GM18951 (cell line): ENCODE measurements at regions not wholly inside any gene's neighbourhood (a gene's known extent, or its start where the extent isn't known, plus 50 kb on each side); places are given as distances from the start of the nearest gene placed in this dataset.
"Not testable (repeated sequence)": the region's sequence is repeated elsewhere in the genome, so short reads cannot be mapped to it uniquely, and the experiment has no call there.

ENCODE experiments used
- POLR2A ChIP-seq: IDR thresholded peaks from 4 replicates; pipeline ENCODE4 v1.6.1; 2011; ENCODE audit warnings: mild to moderate bottlenecking; ENCODE audit not compliant: insufficient read length, insufficient read depth; ENCODE audit errors: extremely low read depth
- in situ Hi-C: fragments of 300-500 bp; cut with MboI; formaldehyde crosslinking; loops from one replicate; pipeline ENCODE4 v1.12.0; 2022; ENCODE audit warnings: low sequenced_read_pairs, mixed read lengths, inconsistent platforms; ENCODE audit not compliant: unreplicated experiment

DNA sequence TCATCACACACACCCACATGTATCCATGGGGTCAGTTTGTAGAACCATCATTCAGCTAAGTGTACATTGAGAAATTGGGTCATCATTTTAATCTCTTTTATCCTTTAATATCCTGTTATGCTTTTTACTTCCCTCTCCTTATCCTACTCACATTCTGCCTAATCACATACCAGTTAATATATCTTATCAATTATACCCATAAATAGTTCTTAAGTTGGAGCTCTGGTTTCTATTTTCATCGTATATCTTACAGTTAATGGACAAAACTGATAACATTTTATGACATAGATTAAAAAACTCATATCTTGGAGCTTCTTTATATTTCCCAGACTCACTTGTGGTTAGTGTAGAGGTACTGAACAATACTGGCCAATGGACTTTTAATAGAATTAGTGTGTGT lies 729.5 kb upstream of the LCORL start:
- no peak for TF ChIP-seq POLR2A
- in situ Hi-C loops, result no loop called here

DNA sequence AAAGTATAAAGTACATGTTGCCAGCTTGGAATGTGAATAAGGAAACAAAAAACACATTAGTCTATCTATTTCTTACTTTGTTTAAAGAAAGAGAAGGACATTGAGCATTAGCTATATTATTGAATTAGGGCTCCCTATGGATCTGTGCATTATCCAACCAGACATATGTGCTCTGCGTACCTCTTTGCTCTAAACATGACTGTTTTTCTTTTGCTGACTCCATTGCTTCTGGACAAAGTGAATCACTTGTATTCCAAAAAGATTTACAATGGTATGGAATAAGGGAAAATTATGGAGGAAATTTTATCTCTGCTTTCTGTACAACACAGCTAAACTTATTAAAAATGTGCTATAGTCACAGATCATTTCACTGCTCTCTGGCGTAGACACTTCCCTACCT lies 727.8 kb upstream of the LCORL start:
- TF ChIP-seq POLR2A, result no peak
- in situ Hi-C loops, result no loop called here

DNA sequence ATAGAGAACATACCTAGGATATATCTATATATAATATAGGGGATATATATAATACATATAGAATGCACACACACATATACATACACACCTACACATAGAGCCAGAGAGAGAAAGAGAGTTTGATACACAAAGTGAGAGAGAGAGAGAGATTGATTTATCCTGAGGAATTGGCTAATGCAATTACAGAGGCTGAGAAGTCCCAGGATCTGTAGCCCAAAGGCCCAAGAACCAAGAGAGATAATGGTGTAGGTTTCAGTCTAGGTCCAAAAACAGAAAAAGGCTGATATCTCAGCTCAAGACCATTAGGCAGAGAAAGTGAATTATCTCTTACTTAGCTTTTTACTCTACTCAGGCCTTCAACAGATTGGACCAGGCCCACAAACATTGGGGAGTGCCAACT lies 715.0 kb upstream of the LCORL start:
- in situ Hi-C loops, result no loop called here
- TF ChIP-seq POLR2A, result no peak

DNA sequence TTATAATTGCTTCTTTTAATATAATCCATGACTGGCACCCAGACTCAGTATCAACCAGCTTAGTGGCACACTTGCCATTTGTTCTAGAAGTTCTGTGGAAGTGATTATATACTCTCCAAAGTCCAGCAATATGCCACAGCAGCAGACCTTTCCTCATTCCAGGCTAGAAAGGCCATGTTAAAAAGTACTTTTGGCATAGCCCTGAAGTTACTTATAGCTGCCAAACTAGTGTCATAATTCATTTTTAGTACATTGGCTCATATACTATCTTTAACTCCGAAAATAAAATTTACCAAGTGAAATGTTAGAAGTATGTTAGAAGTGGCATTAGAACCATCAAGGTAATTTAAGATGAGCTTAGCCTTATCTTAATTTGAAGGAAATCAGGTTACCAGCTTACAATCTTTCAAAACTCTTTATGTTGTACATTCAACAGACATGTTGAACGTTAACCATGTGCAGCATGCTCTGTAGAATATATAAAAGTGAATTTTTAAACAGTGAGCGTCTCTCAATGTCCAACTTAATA lies 714.2 kb upstream of the LCORL start:
- in situ Hi-C loops, result no loop called here
- no peak for TF ChIP-seq POLR2A

DNA sequence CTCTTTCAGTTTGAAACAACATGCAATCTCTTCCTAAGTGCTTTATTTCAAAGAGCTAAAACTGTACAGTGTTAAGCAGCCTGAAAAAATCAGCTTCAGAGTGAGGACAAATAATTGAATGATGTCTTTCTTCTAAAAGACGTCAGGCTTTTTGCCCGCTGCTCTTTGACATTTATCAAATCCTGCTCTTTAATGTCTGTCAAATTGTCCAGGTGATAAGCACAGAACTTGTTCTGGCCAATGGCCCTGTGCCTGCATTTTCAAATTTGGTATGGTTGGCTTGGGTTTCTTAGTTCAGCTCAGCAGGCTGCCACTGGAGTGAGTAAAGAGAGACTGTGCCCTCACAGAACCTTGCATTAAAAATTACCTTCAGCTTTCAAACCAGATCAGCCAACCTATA lies 712.9 kb upstream of the LCORL start:
- TF ChIP-seq POLR2A, result no peak
- in situ Hi-C loops, result no loop called here

DNA sequence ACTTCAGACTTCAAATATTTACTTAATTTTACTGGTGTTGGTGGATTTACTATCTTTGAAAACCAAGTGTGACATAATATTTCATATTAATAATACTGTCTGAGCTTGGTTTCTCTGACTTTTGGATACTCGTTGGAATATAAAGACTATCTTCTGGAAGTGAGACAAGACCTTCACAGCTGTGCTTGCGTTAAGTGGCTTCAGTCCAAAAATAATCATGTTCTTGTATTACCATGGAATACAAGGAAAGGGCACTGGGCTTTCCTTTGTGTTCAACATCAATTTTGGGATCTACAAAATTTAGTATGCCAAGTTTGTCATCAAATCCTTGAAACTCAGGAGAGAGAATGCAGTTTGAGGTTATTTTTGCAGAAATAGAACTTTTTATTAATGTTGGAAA lies 712.4 kb upstream of the LCORL start:
- no peak for TF ChIP-seq POLR2A
- in situ Hi-C loops, result no loop called here

DNA sequence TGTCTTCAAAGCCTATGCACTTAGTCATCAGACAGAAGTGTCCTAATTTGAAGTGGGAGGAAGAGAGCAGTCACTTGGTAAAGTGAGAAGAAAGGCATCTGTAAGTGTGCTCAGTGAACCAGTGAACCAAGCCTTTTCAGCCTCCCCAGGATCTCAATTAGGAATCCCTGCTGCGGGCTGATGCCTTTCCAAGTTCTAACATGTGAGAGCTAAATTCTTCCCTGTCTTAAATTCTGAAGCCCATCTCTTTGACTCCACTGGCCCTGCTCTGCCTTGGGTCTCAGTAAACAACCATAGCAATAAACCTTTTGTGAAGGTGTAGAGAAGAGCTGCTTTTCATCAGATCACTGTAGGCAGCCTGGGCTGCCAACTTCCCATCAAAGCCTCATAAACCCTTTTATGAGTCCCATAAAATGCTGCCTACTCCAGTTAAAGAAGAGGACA lies 701.2 kb upstream of the LCORL start:
- no peak for TF ChIP-seq POLR2A
- in situ Hi-C loops, result no loop called here

DNA sequence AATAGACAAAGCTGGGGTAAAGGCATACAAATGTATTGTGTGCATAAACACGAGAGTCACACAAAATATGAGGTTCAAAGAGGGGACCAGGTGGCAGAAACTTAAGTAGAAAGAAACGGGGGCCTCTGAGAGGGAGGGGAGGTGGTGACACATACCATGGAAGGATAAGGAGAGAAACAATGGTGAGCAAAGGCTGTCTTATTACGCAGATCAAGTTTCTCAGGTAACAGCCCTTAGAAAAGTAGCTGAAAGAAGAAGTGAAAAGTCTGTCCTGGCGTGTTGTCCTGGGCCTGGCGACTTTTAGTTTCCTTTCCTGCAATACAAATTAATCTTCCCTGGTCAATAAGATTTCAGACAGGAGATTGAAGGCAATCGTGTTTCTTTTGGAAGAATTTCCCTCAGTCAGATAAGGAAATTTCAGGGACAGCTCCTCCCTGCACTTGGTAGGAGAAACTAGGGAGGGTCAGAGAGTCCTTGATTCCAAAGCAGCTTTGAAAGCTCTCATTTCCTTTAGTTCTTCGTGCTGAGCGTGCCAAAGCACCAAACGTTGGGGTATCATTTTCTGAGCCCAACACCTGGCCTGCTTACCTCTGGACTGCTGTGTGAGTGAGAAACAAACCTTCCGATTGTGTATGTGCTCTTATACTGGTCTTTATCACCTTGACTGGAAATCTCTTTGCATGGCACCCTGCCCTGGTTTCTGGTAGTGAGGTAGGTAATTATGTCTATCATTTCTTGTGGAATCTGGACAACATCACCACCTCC lies 676.7 kb upstream of the LCORL start:
- in situ Hi-C loops, result no loop called here
- TF ChIP-seq POLR2A, result no peak

DNA sequence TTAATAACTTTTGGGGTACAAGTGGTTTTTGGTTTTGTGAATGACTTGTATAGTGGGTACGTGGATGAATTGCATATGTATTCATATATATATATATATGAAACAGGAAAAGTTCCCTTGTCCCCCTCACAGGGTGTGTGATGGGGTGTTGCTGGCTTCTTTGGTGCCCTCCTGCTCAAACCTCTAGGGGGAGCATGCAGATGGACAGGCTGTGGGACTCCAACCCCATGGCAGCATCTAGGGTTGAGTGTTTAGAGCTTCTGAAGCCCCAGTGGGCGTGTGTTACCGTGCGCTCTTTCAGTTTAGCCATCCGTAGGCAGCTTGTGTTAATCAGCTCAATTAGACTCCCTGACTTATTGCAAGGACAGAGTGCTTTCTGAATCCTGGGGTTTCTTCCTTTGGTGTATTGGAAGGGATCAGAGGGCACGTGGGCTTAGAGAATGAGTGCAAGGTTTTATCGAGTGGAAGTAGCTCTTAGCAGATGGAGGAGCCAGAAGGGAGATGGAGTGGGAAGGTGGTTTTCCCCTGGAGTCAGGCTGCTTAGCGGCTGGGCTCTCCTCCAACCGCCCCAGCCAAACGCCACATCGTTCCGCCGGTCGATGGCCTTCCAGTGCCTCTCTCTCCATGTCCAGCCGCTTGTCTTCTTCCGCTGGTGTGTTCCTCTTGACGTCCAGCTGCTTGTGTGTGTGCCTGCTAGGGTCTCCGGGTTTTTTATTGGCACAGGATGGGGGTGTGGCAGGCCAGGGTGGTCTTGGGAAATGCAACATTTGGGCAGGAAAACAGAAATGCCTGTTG lies 674.4 kb upstream of the LCORL start:
- in situ Hi-C loops, result no loop called here
- no peak for TF ChIP-seq POLR2A

DNA sequence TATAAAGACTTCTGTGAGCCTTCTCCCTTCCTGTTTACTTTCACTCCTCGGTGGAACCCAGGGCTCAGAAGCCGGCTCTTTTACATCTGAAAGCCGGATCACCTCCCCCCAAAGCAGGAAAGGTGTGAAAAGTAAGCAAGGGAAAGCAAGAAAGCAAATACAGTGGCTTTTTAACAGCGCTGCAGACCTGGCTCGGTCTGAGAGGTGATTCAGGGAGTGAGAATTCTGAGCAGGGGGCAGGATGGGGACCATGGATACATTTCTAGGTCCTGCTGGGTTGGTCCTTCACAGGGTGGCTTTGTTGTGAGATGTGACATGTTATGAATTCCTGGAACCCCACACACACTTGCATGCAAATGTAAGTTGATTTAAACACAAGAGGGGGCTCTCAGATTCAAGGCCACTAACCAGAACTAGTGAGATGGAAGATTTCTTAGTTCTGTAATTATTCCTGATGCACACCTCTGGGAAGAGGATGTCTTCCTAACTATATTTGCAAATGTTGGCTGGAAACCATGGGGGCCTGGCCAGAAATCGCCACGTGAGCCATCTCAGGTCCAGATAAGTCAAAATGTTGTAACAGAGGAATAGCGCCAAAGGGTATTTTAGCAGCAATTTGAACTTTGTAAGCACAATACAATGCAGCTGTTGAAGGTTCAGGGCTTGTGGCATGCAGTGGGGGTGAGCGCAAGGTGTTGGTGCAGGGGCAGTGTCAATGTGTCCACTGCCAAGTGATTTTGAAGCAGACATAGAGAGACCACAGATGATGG lies 670.1 kb upstream of the LCORL start:
- in situ Hi-C loops, result no loop called here
- no peak for TF ChIP-seq POLR2A

DNA sequence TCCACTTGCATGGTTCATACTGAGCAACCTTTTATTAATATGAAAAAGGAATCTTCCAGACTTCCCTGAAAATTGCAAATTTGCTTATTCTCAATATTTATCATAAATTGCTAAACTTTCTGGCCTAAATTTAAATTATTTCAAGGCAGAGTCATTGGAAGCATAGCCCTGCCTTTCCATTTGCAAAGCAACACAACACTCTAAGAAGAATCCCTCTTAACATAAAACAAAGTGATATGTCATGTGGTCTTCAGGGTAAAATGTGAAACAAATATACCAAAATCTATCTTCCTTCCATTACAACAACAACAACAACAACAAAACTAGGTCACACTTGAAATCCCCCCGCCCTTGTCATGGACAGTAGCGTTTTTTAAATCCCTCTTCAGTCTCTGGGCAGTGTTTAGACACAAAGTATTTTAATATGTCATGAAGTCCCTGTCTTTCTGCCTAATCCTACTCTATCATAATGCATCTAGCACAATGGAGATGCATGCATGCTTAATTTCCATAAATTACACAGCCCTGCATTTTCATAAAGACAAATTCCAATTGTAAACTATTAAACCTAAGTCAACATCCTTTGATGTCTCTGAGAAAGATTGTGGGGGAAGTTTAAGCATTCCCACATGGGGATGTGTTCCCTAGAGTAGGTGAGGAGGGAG lies 668.9 kb upstream of the LCORL start:
- in situ Hi-C loops, result no loop called here

DNA sequence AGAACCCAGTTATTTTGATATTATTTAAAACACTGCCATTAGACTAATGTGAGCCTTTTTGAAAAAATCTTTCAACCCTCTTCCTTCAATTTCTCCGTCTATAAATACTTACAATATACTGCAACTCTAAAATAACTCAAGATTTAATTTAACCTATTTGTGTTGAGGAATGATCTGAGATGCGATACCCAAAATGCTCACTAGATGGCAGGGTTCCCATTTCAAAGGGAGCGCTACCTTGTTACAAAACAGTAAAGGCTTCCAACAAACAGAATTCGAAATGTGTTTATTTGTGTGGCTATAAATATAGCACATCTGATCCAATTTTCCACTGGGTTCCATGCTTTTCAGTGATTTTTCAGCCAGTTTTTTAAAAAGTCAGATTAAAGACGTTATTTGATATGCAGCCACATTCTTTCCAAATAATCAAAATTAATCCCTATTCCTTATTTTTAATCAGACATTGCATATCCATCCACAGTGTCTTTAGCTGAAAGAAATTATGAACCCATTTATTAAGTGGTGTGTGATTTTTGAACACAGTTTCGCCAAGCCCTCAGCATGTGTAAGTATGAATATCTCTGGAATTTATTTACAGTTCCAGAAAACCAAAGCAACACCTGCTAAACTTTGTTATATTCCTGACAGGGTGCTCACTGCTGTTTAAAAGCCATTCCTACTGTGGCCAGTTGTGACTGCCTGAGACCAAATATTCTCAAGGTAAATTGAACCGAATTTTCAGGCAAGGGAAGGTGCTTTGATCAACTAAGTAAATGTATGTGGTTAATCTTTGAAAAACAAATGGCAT lies 668.0 kb upstream of the LCORL start:
- no peak for TF ChIP-seq POLR2A
- in situ Hi-C loops, result no loop called here

More for the DNA sequence above, 668.9 kb upstream of the LCORL start:
- no peak for TF ChIP-seq POLR2A

DNA sequence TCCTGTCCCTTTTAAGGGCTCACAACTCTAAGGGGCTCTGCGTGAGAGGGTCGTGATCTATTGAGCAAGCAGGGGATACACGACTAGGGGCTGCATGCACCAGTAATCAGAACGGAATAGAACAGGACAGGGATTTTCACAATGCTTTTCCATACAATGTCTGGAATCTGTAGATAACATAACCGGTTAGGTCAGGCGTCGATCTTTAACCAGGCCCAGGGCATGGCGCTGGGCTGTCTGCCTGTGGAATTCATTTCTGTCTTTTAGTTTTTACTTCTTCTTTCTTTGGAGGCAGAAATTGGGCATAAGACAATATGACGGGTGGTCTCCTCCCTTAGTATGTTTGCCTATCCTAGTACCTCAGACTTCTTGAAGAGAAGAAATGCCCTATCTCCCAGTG lies 666.8 kb upstream of the LCORL start:
- in situ Hi-C loops, result not testable (repeated sequence)
